HAP-1 (cell line): ENCODE measurements at regions not wholly inside any gene's neighbourhood (a gene's known extent, or its start where the extent isn't known, plus 50 kb on each side); places are given as distances from the start of the nearest gene placed in this dataset.
"Not testable (repeated sequence)": the region's sequence is repeated elsewhere in the genome, so short reads cannot be mapped to it uniquely, and the experiment has no call there.

ENCODE experiments used
- DNase-seq, 2 experiments: peaks; one replicate each; pipeline ENCODE4 v3.0.0-alpha.2; 2016 to 2020; ENCODE audit warnings: low spot score in 2 of 2
- H3K27me3 ChIP-seq: fragments of 250-450 bp; sonication (Bioruptor Pico); 2 replicates; pipeline ENCODE4 v1.5.1; 2020; ENCODE audit warnings: low read depth, mild to moderate bottlenecking, moderate library complexity
- H3K36me3 ChIP-seq: fragments of 250-450 bp; sonication (Bioruptor Pico); replicated peaks from 2 replicates; pipeline ENCODE4 v1.5.1; 2020; ENCODE audit warnings: mild to moderate bottlenecking
- H3K4me1 ChIP-seq: fragments of 250-450 bp; sonication (Bioruptor Pico); 2 replicates; pipeline ENCODE4 v1.5.1; 2020; ENCODE audit warnings: mild to moderate bottlenecking
- H3K4me3 ChIP-seq: fragments of 250-450 bp; sonication (Bioruptor Pico); 2 replicates; pipeline ENCODE4 v1.5.1; 2020; ENCODE audit warnings: mild to moderate bottlenecking, moderate library complexity
- H3K9me3 ChIP-seq: fragments of 250-450 bp; sonication (Bioruptor Pico); 2 replicates; pipeline ENCODE4 v1.5.1; 2020; ENCODE audit warnings: mild to moderate bottlenecking, moderate library complexity
- in situ Hi-C: fragments of 300-500 bp; cut with MboI; formaldehyde crosslinking; loops from 3 replicates; pipeline ENCODE4 v1.14.3; 2020; ENCODE audit warnings: low sequenced_read_pairs, inconsistent platforms, mixed read lengths

DNA sequence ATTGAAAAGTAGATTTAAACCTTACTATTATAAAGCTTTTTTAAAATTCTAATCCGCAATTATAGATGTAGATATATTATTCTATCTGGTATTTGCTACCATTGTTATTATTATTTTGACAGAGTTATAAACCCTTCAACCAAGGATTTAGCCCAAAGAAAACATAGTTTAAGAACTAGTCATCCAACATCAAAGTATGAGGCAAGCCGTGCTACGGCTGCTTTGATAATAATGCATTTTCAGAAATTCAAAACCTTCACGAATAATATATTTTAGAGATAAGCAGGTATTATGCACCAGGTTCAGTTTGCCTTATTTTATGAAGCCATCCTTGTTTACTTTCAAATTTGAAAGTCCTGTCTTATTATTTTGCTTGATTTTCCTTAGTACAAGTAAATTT is 1501.7 kb downstream of the RAPGEF2 start:
- Histone ChIP-seq H3K4me1 (no peaks in the 10 kb centered on the region), H3K9me3 (no peaks in the 10 kb centered on the region), H3K36me3 (no peaks in the 10 kb centered on the region), H3K27me3 (0 out of 2 replicates have a peak, but pooled peaks cover 5% of the 10 kb centered on the region), H3K4me3 (no peak overlapping the region)
- no peak for DNase-seq
- in situ Hi-C loops: no loop called here

DNA sequence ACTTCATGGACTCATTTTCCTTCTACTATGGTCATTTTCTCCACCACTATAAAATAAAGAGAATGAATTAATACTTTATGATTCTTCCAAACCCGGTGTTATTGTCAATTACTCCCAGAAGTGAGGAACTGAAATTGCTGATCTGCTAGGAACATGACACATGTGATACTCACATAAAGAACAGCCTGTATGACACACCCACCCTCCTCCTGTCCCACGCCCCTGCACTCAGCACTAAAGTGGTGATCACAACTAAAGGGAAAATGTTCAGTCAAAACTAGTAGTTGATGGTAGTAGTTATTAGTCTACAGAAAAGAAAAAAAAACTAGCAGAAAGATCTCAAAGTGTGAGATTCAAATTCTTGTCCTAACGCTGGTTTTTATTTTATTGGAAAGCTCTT is 1508.3 kb downstream of the RAPGEF2 start:
- Histone ChIP-seq H3K27me3 (no peaks in the 10 kb centered on the region), H3K36me3 (no peaks in the 10 kb centered on the region), H3K4me3 (no peak overlapping the region), H3K9me3 (no peaks in the 10 kb centered on the region), H3K4me1 (no peaks in the 10 kb centered on the region)
- DNase-seq: no peak
- in situ Hi-C loops: no loop called here

DNA sequence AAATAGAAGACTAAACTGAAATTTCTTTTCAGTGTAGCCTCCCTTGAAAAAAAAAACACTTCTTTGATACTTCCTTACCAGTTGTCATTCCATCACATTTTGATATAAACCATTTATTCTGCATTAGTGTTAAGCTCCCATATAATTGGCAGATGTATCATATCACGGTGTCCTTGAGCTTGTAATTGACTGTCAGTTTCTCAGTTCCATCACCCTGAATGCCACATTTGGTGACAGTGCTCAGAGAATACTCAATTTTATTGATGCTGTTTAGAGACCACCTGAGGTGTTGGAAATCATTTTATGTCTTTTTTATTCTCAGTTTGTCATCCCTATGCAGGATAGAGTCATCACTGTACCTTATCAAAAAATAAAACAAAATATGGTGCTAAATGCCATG is 1528.2 kb downstream of the RAPGEF2 start:
- Histone ChIP-seq H3K9me3 (no peaks in the 10 kb centered on the region), H3K4me3 (no peak overlapping the region), H3K4me1 (no peaks in the 10 kb centered on the region), H3K27me3 (no peaks in the 10 kb centered on the region), H3K36me3 (no peaks in the 10 kb centered on the region)
- no peak for DNase-seq
- in situ Hi-C loops: no loop called here

DNA sequence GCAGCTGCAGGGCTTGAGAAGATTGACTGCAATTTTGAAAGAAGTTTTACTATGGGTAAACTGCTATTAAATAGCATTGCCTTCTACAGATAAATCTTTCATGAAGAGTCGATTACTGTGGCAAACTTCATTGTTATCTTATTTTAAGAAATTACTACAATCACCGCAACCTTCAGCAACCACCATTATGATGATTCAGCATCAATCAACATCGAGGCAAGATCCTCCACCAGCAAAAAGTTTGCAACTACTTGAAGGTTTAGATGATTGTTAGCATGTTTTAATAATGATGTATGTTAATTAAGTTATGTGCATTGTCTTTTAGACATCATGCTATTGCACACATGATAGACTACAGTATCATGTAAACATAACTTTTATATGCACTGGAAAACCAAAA is 1511.0 kb downstream of the FSTL5 start:
- no peaks in the 10 kb centered on the region for H3K9me3 ChIP-seq
- no peak overlapping the region for H3K4me3 ChIP-seq
- in situ Hi-C loops: no loop called here
- H3K27me3 ChIP-seq: no peaks in the 10 kb centered on the region
- no peaks in the 10 kb centered on the region for H3K4me1 ChIP-seq
- H3K36me3 ChIP-seq: no peaks in the 10 kb centered on the region
- no peak for DNase-seq

DNA sequence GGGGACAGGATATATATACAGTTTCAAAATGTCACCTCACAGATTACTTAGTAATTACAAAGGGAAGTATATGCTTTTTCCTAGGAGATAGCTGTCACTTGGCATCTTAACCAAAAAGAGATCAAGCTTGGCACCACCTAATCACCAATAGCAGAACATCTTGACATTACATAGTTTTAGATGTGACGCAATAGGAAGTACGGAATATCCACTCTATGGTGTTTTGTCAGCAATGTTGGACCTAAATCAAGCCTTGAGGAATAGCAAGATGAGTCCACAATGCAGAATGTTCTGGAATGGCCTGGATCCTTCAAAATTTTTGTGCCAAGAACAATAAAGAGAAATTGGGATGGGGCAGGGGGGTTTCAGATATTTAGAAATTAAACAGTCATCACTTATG is 1488.2 kb downstream of the FSTL5 start:
- H3K4me1 ChIP-seq: no peaks in the 10 kb centered on the region
- in situ Hi-C loops: no loop called here

DNA sequence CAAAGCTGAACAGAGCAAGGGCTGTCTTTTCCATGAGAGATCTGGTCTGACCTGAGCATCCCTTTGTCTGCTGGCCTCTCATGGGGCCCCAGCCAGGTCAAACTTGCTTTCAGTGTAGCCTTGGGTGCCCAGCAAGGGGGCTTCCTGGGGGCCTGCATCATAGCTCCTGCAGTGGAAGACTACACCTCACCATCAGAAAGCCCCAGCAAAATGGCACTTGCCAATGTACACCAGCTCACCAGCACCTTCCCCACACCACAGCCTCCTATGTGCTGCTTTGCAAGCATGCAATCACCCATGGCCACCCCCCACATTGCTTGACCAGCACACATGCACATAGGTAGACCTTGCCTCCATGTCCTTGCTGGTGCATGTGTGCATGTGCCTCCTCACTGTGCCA is 1478.1 kb downstream of the FSTL5 start:
- no peak overlapping the region for H3K4me3 ChIP-seq
- no peaks in the 10 kb centered on the region for H3K36me3 ChIP-seq
- H3K4me1 ChIP-seq: no peaks in the 10 kb centered on the region
- H3K27me3 ChIP-seq: no peaks in the 10 kb centered on the region
- DNase-seq: no peak
- in situ Hi-C loops: no loop called here
- H3K9me3 ChIP-seq: no peaks in the 10 kb centered on the region

More for the DNA sequence above, 1488.2 kb downstream of the FSTL5 start:
- Histone ChIP-seq H3K36me3 (no peaks in the 10 kb centered on the region), H3K9me3 (no peaks in the 10 kb centered on the region), H3K27me3 (no peaks in the 10 kb centered on the region), H3K4me3 (no peak overlapping the region)
- no peak for DNase-seq

DNA sequence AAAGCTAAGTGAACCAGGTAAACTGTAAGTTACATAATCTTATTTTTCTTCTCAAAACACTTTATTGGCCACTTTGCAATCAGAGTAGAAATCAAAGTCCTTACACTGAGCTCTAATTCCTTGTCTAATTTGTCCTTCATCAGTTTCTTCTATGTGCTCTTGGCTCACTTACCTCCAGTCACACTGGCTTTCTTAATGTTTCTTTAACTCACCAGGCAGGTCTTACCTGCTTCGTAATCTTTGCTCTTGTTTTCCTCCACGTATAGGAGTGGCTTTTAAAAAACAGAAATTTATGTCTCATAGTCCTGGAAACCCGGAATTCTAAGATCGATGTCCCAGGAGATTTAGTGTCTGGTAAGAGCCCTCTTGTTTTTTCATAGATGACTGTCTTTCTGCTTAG is 1462.1 kb downstream of the FSTL5 start:
- in situ Hi-C loops: no loop called here
- no peak overlapping the region for H3K4me3 ChIP-seq
- DNase-seq: no peak
- H3K36me3 ChIP-seq: no peaks in the 10 kb centered on the region
- H3K4me1 ChIP-seq: no peaks in the 10 kb centered on the region
- no peaks in the 10 kb centered on the region for H3K9me3 ChIP-seq
- H3K27me3 ChIP-seq: no peaks in the 10 kb centered on the region

DNA sequence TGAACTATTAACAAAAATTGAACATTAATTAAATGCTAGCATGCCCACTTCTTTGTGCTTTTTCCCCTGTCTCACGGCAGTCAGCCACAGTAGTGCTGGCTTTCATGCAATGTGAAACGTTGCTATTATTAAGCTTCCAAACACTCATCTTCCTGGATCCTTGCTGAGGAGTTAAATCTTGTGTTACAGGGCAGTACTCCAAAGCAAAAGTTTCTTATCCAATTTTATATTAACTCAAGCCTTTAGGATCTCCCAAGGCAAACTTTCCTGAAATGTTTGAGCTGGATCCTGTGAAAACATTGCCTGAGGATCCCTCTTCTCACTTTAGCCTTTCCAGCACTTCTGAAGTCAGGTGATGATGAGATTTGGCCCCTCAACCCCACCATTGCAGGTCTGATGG is 1454.8 kb downstream of the FSTL5 start:
- Histone ChIP-seq H3K27me3 (no peaks in the 10 kb centered on the region), H3K4me1 (no peaks in the 10 kb centered on the region), H3K4me3 (no peak overlapping the region), H3K36me3 (no peaks in the 10 kb centered on the region), H3K9me3 (no peaks in the 10 kb centered on the region)
- DNase-seq: no peak
- in situ Hi-C loops: no loop called here

DNA sequence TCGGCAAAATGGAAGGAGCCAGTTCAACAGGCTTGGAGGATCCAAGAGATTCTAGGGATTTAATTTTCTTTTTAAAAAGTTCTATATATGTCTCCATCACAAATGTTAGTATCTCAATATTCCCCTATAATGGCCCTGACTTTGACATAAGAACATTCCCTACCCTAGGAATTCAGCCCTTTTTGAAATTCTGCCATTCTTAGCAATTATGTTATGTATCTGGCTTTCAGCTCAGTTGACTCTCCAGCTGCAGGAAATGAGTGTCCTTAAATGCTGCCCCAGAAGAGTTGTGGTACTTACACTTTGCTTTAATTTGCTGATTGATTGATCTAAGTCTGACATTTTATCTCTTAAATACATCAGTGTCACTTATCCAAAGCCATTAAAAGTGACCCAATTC is 1454.3 kb downstream of the FSTL5 start:
- Histone ChIP-seq H3K27me3 (no peaks in the 10 kb centered on the region), H3K4me1 (no peaks in the 10 kb centered on the region), H3K9me3 (no peaks in the 10 kb centered on the region), H3K36me3 (no peaks in the 10 kb centered on the region), H3K4me3 (no peak overlapping the region)
- in situ Hi-C loops: no loop called here
- DNase-seq: no peak

DNA sequence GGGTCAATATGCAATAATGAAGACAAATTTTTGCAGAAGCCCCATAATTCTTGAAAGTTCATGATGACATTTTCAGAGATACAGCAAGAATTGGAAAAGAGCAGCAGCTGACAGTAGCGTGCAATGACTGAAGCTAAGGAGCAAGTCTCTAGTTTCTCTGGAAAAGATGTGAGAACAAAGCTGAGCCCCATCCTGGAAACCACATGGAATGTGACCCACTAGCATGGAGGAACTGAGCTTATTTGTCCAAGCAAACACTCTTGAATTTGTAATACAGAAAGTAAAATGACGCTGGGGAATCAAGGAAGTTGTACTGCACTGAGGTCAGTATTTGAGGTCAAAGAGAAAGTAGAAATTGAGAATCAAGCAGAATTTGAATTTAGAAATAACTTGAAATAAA is 1447.2 kb downstream of the FSTL5 start:
- Histone ChIP-seq H3K4me1 (no peaks in the 10 kb centered on the region), H3K4me3 (no peak overlapping the region), H3K36me3 (no peaks in the 10 kb centered on the region), H3K9me3 (no peaks in the 10 kb centered on the region), H3K27me3 (no peaks in the 10 kb centered on the region)
- no peak for DNase-seq
- in situ Hi-C loops: no loop called here

DNA sequence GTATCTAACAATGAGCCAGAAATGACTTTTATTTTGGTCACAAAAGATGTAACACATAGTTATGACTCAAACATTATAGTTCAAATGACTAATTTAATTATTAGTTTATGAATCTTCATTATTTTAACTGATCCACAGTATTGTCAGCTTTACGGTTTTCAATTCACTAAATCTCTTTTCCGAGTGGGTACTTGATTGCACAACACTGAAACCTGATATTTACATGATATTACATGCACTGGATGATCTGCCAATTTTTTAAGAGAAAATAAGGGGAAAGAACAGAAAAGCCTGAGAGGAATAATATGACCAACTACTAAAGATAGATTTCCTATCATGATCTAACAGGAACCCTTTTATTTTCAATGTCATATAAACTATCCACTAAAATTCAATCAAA is 1446.0 kb downstream of the FSTL5 start:
- DNase-seq: no peak
- no peaks in the 10 kb centered on the region for H3K27me3 ChIP-seq
- no peak overlapping the region for H3K4me3 ChIP-seq
- H3K4me1 ChIP-seq: no peaks in the 10 kb centered on the region
- in situ Hi-C loops: no loop called here
- no peaks in the 10 kb centered on the region for H3K36me3 ChIP-seq
- H3K9me3 ChIP-seq: no peaks in the 10 kb centered on the region

DNA sequence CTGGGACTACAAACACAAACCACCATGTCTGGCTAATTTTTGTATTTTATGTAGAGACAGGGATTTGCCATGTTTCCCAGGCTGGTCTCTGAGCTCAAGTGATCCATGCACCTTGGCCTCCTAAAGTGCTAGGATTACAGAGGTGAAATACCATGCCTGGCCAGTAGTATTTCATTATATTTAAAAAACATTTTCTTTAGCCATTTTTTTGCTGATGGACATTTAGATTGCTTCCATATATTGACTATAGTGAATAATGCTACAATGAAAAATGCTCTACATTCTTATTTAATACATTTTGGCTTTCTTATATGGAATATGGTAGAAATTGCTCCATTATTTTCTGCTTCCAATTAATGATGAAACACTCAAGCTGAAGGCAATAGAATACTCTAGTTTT is 1439.7 kb downstream of the FSTL5 start:
- H3K9me3 ChIP-seq: no peaks in the 10 kb centered on the region
- DNase-seq: no peak
- H3K36me3 ChIP-seq: no peaks in the 10 kb centered on the region
- no peaks in the 10 kb centered on the region for H3K4me1 ChIP-seq
- H3K27me3 ChIP-seq: no peaks in the 10 kb centered on the region
- in situ Hi-C loops: no loop called here
- H3K4me3 ChIP-seq: no peak overlapping the region

DNA sequence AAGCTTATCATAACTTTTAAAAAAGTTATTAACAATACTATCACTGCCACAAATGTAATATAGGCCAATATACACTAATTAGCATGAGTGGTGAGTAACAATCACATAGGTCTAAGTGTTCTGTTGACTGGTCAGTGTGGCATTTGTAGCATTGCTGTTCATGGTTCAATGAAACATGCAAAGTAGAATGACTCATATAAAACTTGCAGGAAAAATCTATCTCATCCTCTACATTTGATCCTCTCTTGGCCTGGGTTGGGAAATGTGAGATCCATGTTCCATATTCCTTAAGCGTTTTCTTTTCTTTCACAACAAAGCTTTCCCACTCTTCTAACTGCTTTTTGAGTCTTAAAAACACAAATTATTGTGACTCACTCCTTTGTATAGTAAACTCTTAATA is 1418.7 kb downstream of the FSTL5 start:
- no peak for DNase-seq
- Histone ChIP-seq H3K9me3 (no peaks in the 10 kb centered on the region), H3K27me3 (no peaks in the 10 kb centered on the region), H3K36me3 (no peaks in the 10 kb centered on the region), H3K4me3 (no peak overlapping the region), H3K4me1 (no peaks in the 10 kb centered on the region; the same call in 1 of the 2 replicates)
- in situ Hi-C loops: no loop called here

DNA sequence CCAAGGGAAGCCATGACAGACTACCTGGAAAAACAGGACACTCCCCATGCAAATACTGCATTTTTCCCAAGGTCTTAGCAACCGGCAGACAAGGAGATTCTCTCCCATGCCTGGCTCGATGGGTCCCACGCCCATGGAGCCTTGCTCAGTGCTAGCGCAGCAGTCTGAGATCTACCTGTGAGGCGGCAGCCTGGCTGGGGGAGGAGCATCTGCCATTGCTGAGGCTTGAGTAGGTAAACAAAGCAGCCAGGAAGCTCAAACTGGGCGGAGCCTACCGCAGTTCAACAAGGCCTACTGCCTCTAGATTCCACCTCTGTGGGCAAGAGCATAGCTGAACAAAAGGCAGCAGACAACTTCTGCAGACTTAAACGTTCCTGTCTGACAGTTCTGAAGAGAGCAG is 1417.2 kb downstream of the FSTL5 start:
- DNase-seq, in situ Hi-C loops, H3K9me3 ChIP-seq, H3K27me3 ChIP-seq, H3K4me1 ChIP-seq, H3K36me3 ChIP-seq, H3K4me3 ChIP-seq: not testable (repeated sequence)

DNA sequence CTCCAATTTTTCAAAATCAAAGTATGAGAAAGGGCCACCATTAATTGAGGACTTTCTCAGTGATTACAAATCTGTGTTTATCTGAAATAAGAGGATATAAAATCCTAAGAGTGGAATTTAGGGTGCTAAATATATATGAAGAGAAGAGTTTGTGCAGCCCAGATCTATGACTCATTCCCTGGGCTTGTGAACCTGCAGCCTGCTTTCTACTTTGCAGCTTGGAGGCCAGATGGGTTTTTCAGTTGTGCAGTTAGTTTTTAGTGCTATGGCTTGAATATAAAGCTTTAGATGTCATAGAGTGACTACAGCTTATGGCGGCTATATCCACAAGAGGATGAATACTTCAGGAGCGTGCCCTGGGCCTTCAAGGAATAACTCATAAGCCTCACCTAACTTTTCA is 1391.1 kb downstream of the FSTL5 start:
- no peak for DNase-seq

More for the DNA sequence above, 1391.1 kb downstream of the FSTL5 start:
- no peaks in the 10 kb centered on the region for H3K36me3 ChIP-seq
- H3K4me1 ChIP-seq: no peaks in the 10 kb centered on the region
- no peaks in the 10 kb centered on the region for H3K27me3 ChIP-seq
- no peak overlapping the region for H3K4me3 ChIP-seq
- no peaks in the 10 kb centered on the region for H3K9me3 ChIP-seq
- in situ Hi-C loops: no loop called here
